DND-41 (cell line): ENCODE measurements at regions not wholly inside any gene's neighbourhood (a gene's known extent, or its start where the extent isn't known, plus 50 kb on each side); places are given as distances from the start of the nearest gene placed in this dataset.

ENCODE experiments used
- ATAC-seq: fragments of 200-7000 bp; cut with Tn5 transposase; 3 replicates; pipeline ENCODE4 v1.9.1; 2021; ENCODE audit warnings: low read depth; ENCODE audit not compliant: insufficient read depth
- DNase-seq: peaks from one replicate; pipeline ENCODE4 v3.0.0-alpha.2; 2020
- H2AFZ ChIP-seq: 2 replicates; pipeline ENCODE4 v1.6.0; 2012; ENCODE audit warnings: low read depth, low read length
- H3K27ac ChIP-seq: 2 replicates; pipeline ENCODE4 v1.5.1; 2012; ENCODE audit warnings: low read length, inconsistent platforms
- H3K27me3 ChIP-seq: fragments of 200-600 bp; sonication (generic); 2 replicates; pipeline ENCODE4 v1.6.0; 2012; ENCODE audit warnings: low read length, mild to moderate bottlenecking, inconsistent platforms; ENCODE audit not compliant: insufficient read depth, poor library complexity
- H3K36me3 ChIP-seq: 2 replicates; pipeline ENCODE4 v1.5.1; 2012; ENCODE audit warnings: low read length, inconsistent platforms; ENCODE audit not compliant: insufficient read depth
- H3K4me1 ChIP-seq: 2 replicates; pipeline ENCODE4 v1.5.1; 2012; ENCODE audit warnings: mild to moderate bottlenecking, low read length; ENCODE audit not compliant: insufficient read depth
- H3K4me2 ChIP-seq: 2 replicates; pipeline ENCODE4 v1.6.0; 2012; ENCODE audit warnings: mild to moderate bottlenecking, moderate library complexity, low read length, inconsistent platforms; ENCODE audit not compliant: insufficient read depth
- H3K4me3 ChIP-seq, 2 experiments: fragments of 200-600 bp in 1 of 2; shearing (Covaris generic) in 1 of 2; 2 replicates each; pipeline ENCODE4 v1.5.1; 2012 to 2016; ENCODE audit warnings: inconsistent platforms in 2 of 2, low read length in 2 of 2, mild to moderate bottlenecking in 2 of 2, low read depth in 1 of 2, moderate library complexity in 1 of 2
- H3K79me2 ChIP-seq: 2 replicates; pipeline ENCODE4 v1.6.0; 2012; ENCODE audit warnings: low read length, inconsistent platforms; ENCODE audit not compliant: insufficient read depth
- H3K9ac ChIP-seq: 2 replicates; pipeline ENCODE4 v1.6.0; 2012; ENCODE audit warnings: low read depth, mild to moderate bottlenecking, inconsistent platforms, low read length, moderate library complexity
- H3K9me3 ChIP-seq: 2 replicates; pipeline ENCODE4 v1.5.1; 2012; ENCODE audit warnings: low read length, moderate library complexity, mild to moderate bottlenecking, inconsistent platforms; ENCODE audit not compliant: insufficient read depth, severe bottlenecking
- H4K20me1 ChIP-seq: 2 replicates; pipeline ENCODE4 v1.6.0; 2012; ENCODE audit warnings: low read length; ENCODE audit not compliant: insufficient read depth
- CTCF ChIP-seq: IDR thresholded peaks from 2 replicates; pipeline ENCODE4 v1.5.1; 2012; ENCODE audit warnings: borderline replicate concordance, low read length, moderate library complexity, mild to moderate bottlenecking; ENCODE audit not compliant: poor library complexity, severe bottlenecking; ENCODE audit errors: extremely low read depth
- EZH2 ChIP-seq: IDR thresholded peaks from 3 replicates; pipeline ENCODE4 v1.6.1; 2012; ENCODE audit warnings: borderline replicate concordance, low read depth, mild to moderate bottlenecking, moderate library complexity, low read length, inconsistent platforms; ENCODE audit not compliant: severe bottlenecking

- Histone ChIP-seq H3K27ac (no peak overlapping the region), H3K79me2 (no peaks in the 10 kb centered on the region), H3K4me1 (peaks cover 11% of the 10 kb centered on the region), H3K27me3 (no peaks in the 10 kb centered on the region), H4K20me1 (no peaks in the 10 kb centered on the region), H3K9ac (no peak overlapping the region), H3K4me2 (no peak overlapping the region), H3K4me3 (no peak overlapping the region), H2AFZ (no peak overlapping the region), H3K9me3 (no peaks in the 10 kb centered on the region), H3K36me3 (no peaks in the 10 kb centered on the region)
- no peak for ATAC-seq
- no peak for TF ChIP-seq EZH2
- TF ChIP-seq CTCF = no peak
- no peak for DNase-seq
These were observed 150.2 kb downstream of the SMAD6 start for GRCh38 chr15:66852064-66852905.

GRCh38 chr15:66854012-66854965 lies 152.3 kb downstream of the SMAD6 start:
- Histone ChIP-seq H3K36me3 (no peaks in the 10 kb centered on the region), H2AFZ (no peak overlapping the region), H3K9me3 (no peaks in the 10 kb centered on the region), H4K20me1 (no peaks in the 10 kb centered on the region), H3K27me3 (no peaks in the 10 kb centered on the region), H3K4me3 (no peak overlapping the region), H3K27ac (no peak overlapping the region), H3K9ac (no peak overlapping the region), H3K79me2 (no peaks in the 10 kb centered on the region), H3K4me2 (no peak overlapping the region), H3K4me1 (peaks cover 11% of the 10 kb centered on the region)
- DNase-seq (no peak), ATAC-seq (no peak)
- no peak for TF ChIP-seq EZH2
- no peak for TF ChIP-seq CTCF

- no peak for TF ChIP-seq CTCF
- no peak for TF ChIP-seq EZH2
- no peak overlapping the region for H3K4me2 ChIP-seq
- no peak for ATAC-seq
These were observed 153.0 kb downstream of the SMAD6 start for GRCh38 chr15:66855041-66855440.

More at GRCh38 chr15:66855041-66855440, 153.0 kb downstream of the SMAD6 start:
- Histone ChIP-seq H3K27ac (no peak overlapping the region), H3K4me3 (no peak overlapping the region), H2AFZ (no peak overlapping the region), H3K79me2 (no peaks in the 10 kb centered on the region), H3K36me3 (no peaks in the 10 kb centered on the region), H4K20me1 (no peaks in the 10 kb centered on the region), H3K9ac (no peak overlapping the region), H3K9me3 (no peaks in the 10 kb centered on the region), H3K27me3 (no peaks in the 10 kb centered on the region), H3K4me1 (peaks cover 11% of the 10 kb centered on the region)
- no peak for DNase-seq
